Skeletal muscle tissue (tissue), 3 donors: ENCODE measurements at regions not wholly inside any gene's neighbourhood (a gene's known extent, or its start where the extent isn't known, plus 50 kb on each side); places are given as distances from the start of the nearest gene placed in this dataset.

Experiments
- H3K27ac ChIP-seq: one replicate; pipeline ENCODE4 v1.7.0; 2013; ENCODE audit warnings: mild to moderate bottlenecking, low read depth, low read length, inconsistent platforms
- H3K27me3 ChIP-seq, 3 donors: one replicate each; pipeline ENCODE4 v1.7.0; 2013; ENCODE audit warnings: low read length in 3 of 3; ENCODE audit not compliant: control insufficient read depth in 3 of 3, insufficient read depth in 3 of 3
- H3K36me3 ChIP-seq, 3 donors: one replicate each; pipeline ENCODE4 v1.7.0; 2013; ENCODE audit warnings: low read length in 3 of 3; ENCODE audit not compliant: control insufficient read depth in 3 of 3, insufficient read depth in 3 of 3
- H3K4me1 ChIP-seq, 3 donors: one replicate each; pipeline ENCODE4 v1.7.0; 2013; ENCODE audit warnings: low read length in 3 of 3, mild to moderate bottlenecking in 3 of 3; ENCODE audit not compliant: control insufficient read depth in 3 of 3, insufficient read depth in 3 of 3
- H3K4me3 ChIP-seq, 3 donors: one replicate each; pipeline ENCODE4 v1.7.0; 2013; ENCODE audit warnings: low read length in 3 of 3
- H3K9ac ChIP-seq, 3 donors: one replicate each; pipeline ENCODE4 v1.7.0; 2013; ENCODE audit warnings: low read length in 3 of 3, mild to moderate bottlenecking in 3 of 3, moderate library complexity in 2 of 3, low read depth in 1 of 3
- H3K9me3 ChIP-seq, 3 donors: one replicate each; pipeline ENCODE4 v1.7.0; 2013; ENCODE audit warnings: low read length in 3 of 3; ENCODE audit not compliant: control insufficient read depth in 3 of 3
- donor health status: Osteomylitis.

DNA sequence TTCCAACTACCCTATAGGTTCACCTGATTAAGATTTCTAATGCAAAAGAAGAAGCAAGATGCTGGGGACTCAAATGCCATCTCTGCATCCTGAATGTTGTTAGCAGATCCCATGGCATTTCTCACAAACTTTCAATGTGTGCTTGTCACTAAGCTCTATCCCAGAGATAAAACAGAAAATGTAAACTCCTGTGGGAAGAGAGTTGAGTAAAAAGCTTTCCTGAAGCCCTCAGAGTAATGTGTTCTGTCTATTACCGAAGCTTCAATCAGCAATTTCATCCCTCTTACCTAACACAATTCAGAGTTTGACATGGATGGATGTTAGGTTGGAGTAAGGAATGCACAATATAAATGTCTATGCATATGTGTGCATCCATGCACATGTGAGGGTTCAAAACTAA, 829.9 kb upstream of the PRMT6 start:
- no peaks in the 10 kb centered on the region for H3K36me3 ChIP-seq
- H3K9ac ChIP-seq, result no peak overlapping the region
- no peak overlapping the region for H3K4me3 ChIP-seq
- H3K27me3 ChIP-seq, result no peaks in the 10 kb centered on the region
- H3K27ac ChIP-seq, result no peak overlapping the region
- no peaks in the 10 kb centered on the region for H3K4me1 ChIP-seq
- H3K9me3 ChIP-seq, result no peaks in the 10 kb centered on the region

- H3K27ac ChIP-seq, result no peak overlapping the region
- H3K36me3 ChIP-seq, result no peaks in the 10 kb centered on the region
- H3K9ac ChIP-seq, result no peak overlapping the region
- H3K4me3 ChIP-seq, result no peak overlapping the region
- H3K9me3 ChIP-seq, result peaks cover 0 to 2% (median 0%) of the 10 kb centered on the region in 3 donors
- H3K4me1 ChIP-seq, result no peaks in the 10 kb centered on the region
- no peaks in the 10 kb centered on the region for H3K27me3 ChIP-seq
Observed at GRCh38 chr1:106232128-106232527, 824.3 kb upstream of the PRMT6 start.

GRCh38 chr1:106233511-106233910, 823.0 kb upstream of the PRMT6 start:
- Histone ChIP-seq H3K27me3 (no peaks in the 10 kb centered on the region), H3K9me3 (peaks cover 0 to 2% (median 0%) of the 10 kb centered on the region in 3 donors)

GRCh38 chr1:106249365-106249764, 807.1 kb upstream of the PRMT6 start:
- no peaks in the 10 kb centered on the region for H3K27me3 ChIP-seq
- H3K4me3 ChIP-seq, result no peak overlapping the region
- H3K9me3 ChIP-seq, result no peaks in the 10 kb centered on the region
- no peak overlapping the region for H3K27ac ChIP-seq
- H3K4me1 ChIP-seq, result no peaks in the 10 kb centered on the region
- H3K9ac ChIP-seq, result no peak overlapping the region
- no peaks in the 10 kb centered on the region for H3K36me3 ChIP-seq

More at GRCh38 chr1:106233511-106233910, 823.0 kb upstream of the PRMT6 start:
- Histone ChIP-seq H3K36me3 (no peaks in the 10 kb centered on the region), H3K27ac (no peak overlapping the region), H3K4me3 (no peak overlapping the region), H3K4me1 (no peaks in the 10 kb centered on the region), H3K9ac (no peak overlapping the region)

DNA sequence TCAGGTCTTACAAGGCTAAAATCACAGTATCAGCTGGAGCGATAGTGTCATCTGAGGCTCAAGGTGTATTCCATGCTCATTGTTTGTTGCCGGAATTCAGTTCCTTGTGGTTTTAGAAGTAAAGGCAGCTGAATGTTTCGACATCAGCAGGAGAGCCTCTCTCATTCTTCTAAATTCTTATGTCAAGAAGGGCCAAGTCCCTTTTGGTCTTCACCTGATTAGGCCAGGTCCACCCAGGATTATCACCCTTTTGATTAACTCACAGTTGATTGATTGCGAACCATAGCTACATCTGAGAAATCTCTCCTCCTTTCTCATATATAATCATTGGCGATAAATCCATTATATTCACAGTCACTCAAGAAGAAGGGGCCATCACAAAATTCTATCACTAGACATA, 806.7 kb upstream of the PRMT6 start:
- Histone ChIP-seq H3K36me3 (no peaks in the 10 kb centered on the region), H3K9me3 (no peaks in the 10 kb centered on the region), H3K4me3 (no peak overlapping the region), H3K9ac (no peak overlapping the region), H3K27me3 (no peaks in the 10 kb centered on the region), H3K4me1 (no peaks in the 10 kb centered on the region), H3K27ac (no peak overlapping the region)

DNA sequence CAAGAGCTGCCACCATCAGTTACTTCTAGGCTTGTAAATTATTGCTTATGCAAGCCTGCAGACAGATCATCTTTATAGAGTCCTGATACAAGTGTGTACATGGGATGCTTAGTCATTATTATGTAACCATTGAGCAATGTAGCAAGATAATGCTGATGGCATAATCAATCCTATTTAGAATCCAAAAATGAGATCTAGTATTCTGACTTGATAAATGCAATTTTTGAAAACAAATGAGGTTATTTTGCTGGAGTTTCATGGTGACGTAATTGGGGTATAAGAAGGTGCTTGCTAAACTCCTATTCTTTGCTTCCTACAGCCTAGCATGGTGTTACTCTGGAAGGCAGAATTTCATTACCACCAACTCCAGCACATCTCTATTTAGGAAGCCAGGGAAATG, 801.7 kb upstream of the PRMT6 start:
- H3K36me3 ChIP-seq, result no peaks in the 10 kb centered on the region
- no peaks in the 10 kb centered on the region for H3K4me1 ChIP-seq
- no peak overlapping the region for H3K27ac ChIP-seq
- no peaks in the 10 kb centered on the region for H3K27me3 ChIP-seq
- H3K4me3 ChIP-seq, result no peak overlapping the region
- no peak overlapping the region for H3K9ac ChIP-seq
- no peaks in the 10 kb centered on the region for H3K9me3 ChIP-seq

GRCh38 chr1:106266786-106267185, 789.7 kb upstream of the PRMT6 start:
- H3K27me3 ChIP-seq, result no peaks in the 10 kb centered on the region
- H3K36me3 ChIP-seq, result no peaks in the 10 kb centered on the region
- H3K9ac ChIP-seq, result no peak overlapping the region
- peaks cover 0 to 4% (median 3%) of the 10 kb centered on the region in 3 donors for H3K9me3 ChIP-seq
- H3K4me3 ChIP-seq, result no peak overlapping the region
- H3K4me1 ChIP-seq, result no peaks in the 10 kb centered on the region
- no peak overlapping the region for H3K27ac ChIP-seq

- Histone ChIP-seq H3K27me3 (no peaks in the 10 kb centered on the region), H3K9me3 (peaks cover 0 to 4% (median 3%) of the 10 kb centered on the region in 3 donors), H3K9ac (no peak overlapping the region), H3K27ac (no peak overlapping the region), H3K36me3 (no peaks in the 10 kb centered on the region), H3K4me1 (no peaks in the 10 kb centered on the region), H3K4me3 (no peak overlapping the region)
Observed at GRCh38 chr1:106268070-106268469, 788.4 kb upstream of the PRMT6 start.

GRCh38 chr1:106276871-106277270, 779.6 kb upstream of the PRMT6 start:
- Histone ChIP-seq H3K27me3 (no peaks in the 10 kb centered on the region), H3K9me3 (peaks cover 0 to 3% (median 0%) of the 10 kb centered on the region in 3 donors), H3K27ac (no peak overlapping the region), H3K4me3 (no peak overlapping the region), H3K36me3 (no peaks in the 10 kb centered on the region), H3K9ac (no peak overlapping the region), H3K4me1 (no peaks in the 10 kb centered on the region)

- H3K4me3 ChIP-seq, result no peak overlapping the region
- no peaks in the 10 kb centered on the region for H3K36me3 ChIP-seq
- H3K4me1 ChIP-seq, result no peaks in the 10 kb centered on the region
- H3K9ac ChIP-seq, result no peak overlapping the region
- H3K27ac ChIP-seq, result no peak overlapping the region
- H3K27me3 ChIP-seq, result no peaks in the 10 kb centered on the region
- peaks cover 0 to 3% (median 0%) of the 10 kb centered on the region in 3 donors for H3K9me3 ChIP-seq
Observed at GRCh38 chr1:106277786-106278185, 778.7 kb upstream of the PRMT6 start.

- H3K4me1 ChIP-seq, result no peaks in the 10 kb centered on the region
- H3K27me3 ChIP-seq, result no peaks in the 10 kb centered on the region
- H3K9ac ChIP-seq, result no peak overlapping the region
- no peak overlapping the region for H3K27ac ChIP-seq
- no peak overlapping the region for H3K4me3 ChIP-seq
- peaks cover 0 to 3% (median 0%) of the 10 kb centered on the region in 3 donors for H3K9me3 ChIP-seq
- H3K36me3 ChIP-seq, result no peaks in the 10 kb centered on the region
Observed at GRCh38 chr1:106278716-106279115, 777.8 kb upstream of the PRMT6 start.
